GM23338 (cell line): ENCODE measurements at regions not wholly inside any gene's neighbourhood (a gene's known extent, or its start where the extent isn't known, plus 50 kb on each side); places are given as distances from the start of the nearest gene placed in this dataset.

Experiments
- ATAC-seq: fragments of 200-7000 bp; cut with Tn5 transposase; 3 replicates; pipeline ENCODE4 v1.9.1; 2020
- DNase-seq: peaks from one replicate; pipeline ENCODE4 v3.0.0-alpha.2; 2015; ENCODE audit warnings: low spot score
- H2AFZ ChIP-seq: fragments of 200-600 bp; sonication (generic); 2 replicates; pipeline ENCODE4 v1.8.0; 2016; ENCODE audit warnings: antibody characterized with exemption, mild to moderate bottlenecking, moderate library complexity
- H3F3A ChIP-seq: fragments of 200-600 bp; sonication (generic); replicated peaks from 2 replicates; pipeline ENCODE4 v1.8.0; 2017; ENCODE audit warnings: antibody characterized with exemption, mixed run types, low read depth
- H3K27ac ChIP-seq: fragments of 200-600 bp; sonication (generic); 2 replicates; pipeline ENCODE4 v1.6.1; 2016; ENCODE audit warnings: low read depth
- H3K27me3 ChIP-seq: fragments of 200-600 bp; sonication (generic); 2 replicates; pipeline ENCODE4 v1.8.0; 2016; ENCODE audit warnings: mild to moderate bottlenecking, mixed run types, moderate library complexity; ENCODE audit not compliant: insufficient read depth
- H3K36me3 ChIP-seq: fragments of 200-600 bp; sonication (generic); 2 replicates; pipeline ENCODE4 v1.8.0; 2016; ENCODE audit warnings: mild to moderate bottlenecking; ENCODE audit not compliant: insufficient read depth
- H3K4me1 ChIP-seq: fragments of 200-600 bp; sonication (generic); 2 replicates; pipeline ENCODE4 v1.8.0; 2016; ENCODE audit warnings: mild to moderate bottlenecking, moderate library complexity; ENCODE audit not compliant: insufficient read depth
- H3K4me2 ChIP-seq: fragments of 200-600 bp; sonication (generic); 2 replicates; pipeline ENCODE4 v1.7.1; 2017; ENCODE audit warnings: mixed run types
- H3K4me3 ChIP-seq: fragments of 200-600 bp; sonication (generic); 2 replicates; pipeline ENCODE4 v1.6.1; 2016; ENCODE audit warnings: mixed run types
- H3K79me2 ChIP-seq: fragments of 200-600 bp; sonication (generic); replicated peaks from 2 replicates; pipeline ENCODE4 v1.8.0; 2017; ENCODE audit warnings: mild to moderate bottlenecking; ENCODE audit not compliant: insufficient read depth
- H3K9me2 ChIP-seq: fragments of 200-600 bp; sonication (generic); 2 replicates; pipeline ENCODE4 v1.8.0; 2017; ENCODE audit not compliant: insufficient read depth
- H4K20me1 ChIP-seq: fragments of 200-600 bp; sonication (generic); replicated peaks from 2 replicates; pipeline ENCODE4 v1.8.0; 2017; ENCODE audit warnings: mild to moderate bottlenecking; ENCODE audit not compliant: insufficient read depth
- H3K27ac Mint-ChIP-seq: 2 replicates; pipeline ENCODE4 v1.8.0; 2020; ENCODE audit warnings: inconsistent platforms, mild to moderate bottlenecking, moderate library complexity, mixed read lengths
- H3K27me3 Mint-ChIP-seq: 3 replicates; pipeline ENCODE4 v1.8.0; 2022; ENCODE audit warnings: low read depth, mild to moderate bottlenecking, moderate library complexity, mixed read lengths, inconsistent platforms; ENCODE audit not compliant: insufficient read depth, poor library complexity
- H3K36me3 Mint-ChIP-seq: 3 replicates; pipeline ENCODE4 v1.8.0; 2021; ENCODE audit warnings: low read depth, mild to moderate bottlenecking, inconsistent platforms, moderate library complexity, mixed read lengths
- H3K4me1 Mint-ChIP-seq: 3 replicates; pipeline ENCODE4 v1.8.0; 2020; ENCODE audit warnings: mild to moderate bottlenecking, inconsistent platforms, mixed read lengths
- H3K4me3 Mint-ChIP-seq: 3 replicates; pipeline ENCODE4 v1.8.0; 2021; ENCODE audit warnings: moderate library complexity, mild to moderate bottlenecking, inconsistent platforms, mixed read lengths
- H3K9me3 Mint-ChIP-seq: 3 replicates; pipeline ENCODE4 v1.8.0; 2020; ENCODE audit warnings: moderate library complexity, mild to moderate bottlenecking, inconsistent platforms, mixed read lengths
- CREB1 ChIP-seq: fragments of 250-450 bp; sonication (Bioruptor Pico); IDR thresholded peaks from 2 replicates; pipeline ENCODE4 v1.5.0; 2020; ENCODE audit warnings: low read depth, mild to moderate bottlenecking, moderate library complexity
- CTCF ChIP-seq, 2 experiments: fragments of 200-600 bp in 1 of 2; sonication (generic) in 1 of 2; conservative IDR thresholded peaks; 2 replicates each; pipeline versions ENCODE4 v1.5.1 to v1.6.1; 2016 to 2017; ENCODE audit warnings: antibody characterized with exemption in 2 of 2, low read depth in 2 of 2, mild to moderate bottlenecking in 2 of 2, moderate library complexity in 1 of 2
- ETS1 ChIP-seq: IDR thresholded peaks from 2 replicates; pipeline ENCODE4 v1.6.1; 2016; ENCODE audit warnings: antibody characterized with exemption
- EZH2 ChIP-seq: fragments of 200-600 bp; sonication (generic); IDR thresholded peaks from one replicate; pipeline ENCODE4 v1.8.0; 2017; ENCODE audit warnings: antibody characterized with exemption, mild to moderate bottlenecking, low read depth; ENCODE audit not compliant: unreplicated experiment
- EZH2phosphoT487 ChIP-seq: fragments of 200-600 bp; sonication (generic); IDR thresholded peaks from one replicate; pipeline ENCODE4 v1.8.1; 2018; ENCODE audit warnings: antibody characterized with exemption; ENCODE audit not compliant: unreplicated experiment
- JUNB ChIP-seq: IDR thresholded peaks from one replicate; pipeline ENCODE4 v1.6.1; 2016; ENCODE audit warnings: antibody characterized with exemption; ENCODE audit not compliant: unreplicated experiment
- NANOG ChIP-seq: IDR thresholded peaks from 2 replicates; pipeline ENCODE4 v1.6.1; 2016; ENCODE audit warnings: antibody characterized with exemption, borderline replicate concordance
- POLR2AphosphoS5 ChIP-seq: IDR thresholded peaks from 2 replicates; pipeline ENCODE4 v1.6.1; 2016; ENCODE audit warnings: antibody characterized with exemption, low read depth
- REST ChIP-seq: IDR thresholded peaks from one replicate; pipeline ENCODE4 v1.6.1; 2018; ENCODE audit warnings: antibody characterized with exemption; ENCODE audit not compliant: unreplicated experiment
- STAT1 ChIP-seq: IDR thresholded peaks from one replicate; pipeline ENCODE4 v1.6.1; 2016; ENCODE audit warnings: antibody characterized with exemption; ENCODE audit not compliant: unreplicated experiment
- ZNF114 ChIP-seq: fragments of 250-450 bp; sonication (Bioruptor Pico); IDR thresholded peaks from 2 replicates; pipeline ENCODE4 v1.5.0; 2020; ENCODE audit warnings: mild to moderate bottlenecking, moderate library complexity
- ZNF331 ChIP-seq: fragments of 250-450 bp; sonication (Bioruptor Pico); IDR thresholded peaks from 2 replicates; pipeline ENCODE4 v1.5.0; 2020; ENCODE audit warnings: low read depth, mild to moderate bottlenecking, moderate library complexity
- ZNF462 ChIP-seq: fragments of 250-450 bp; sonication (Bioruptor Pico); IDR thresholded peaks from 2 replicates; pipeline ENCODE4 v1.5.0; 2020; ENCODE audit warnings: mild to moderate bottlenecking, moderate library complexity

GRCh38 chr10:128738386-128738915 lies 612.2 kb upstream of the MKI67 start:
- H3K79me2 ChIP-seq = no peaks in the 10 kb centered on the region
- no peak for DNase-seq
- H3F3A ChIP-seq = no peaks in the 10 kb centered on the region
- H2AFZ ChIP-seq = no peak overlapping the region
- Mint-ChIP-seq H3K4me3 (no peak overlapping the region), H3K27ac (no peak overlapping the region), H3K9me3 (no peaks in the 10 kb centered on the region), H3K36me3 (no peaks in the 10 kb centered on the region), H3K4me1 (peaks cover 39% of the 10 kb centered on the region), H3K27me3 (peaks cover 6% of the 10 kb centered on the region)
- H4K20me1 ChIP-seq = no peaks in the 10 kb centered on the region
- no peaks in the 10 kb centered on the region for H3K27me3 ChIP-seq
- no peaks in the 10 kb centered on the region for H3K36me3 ChIP-seq
- no peak for ATAC-seq
- H3K9me2 ChIP-seq = no peaks in the 10 kb centered on the region
- no peak for TF ChIP-seq POLR2AphosphoS5
- no peak for TF ChIP-seq JUNB
- no peak for TF ChIP-seq EZH2
- no peak for TF ChIP-seq STAT1
- no peak for TF ChIP-seq ZNF331
- no peak for TF ChIP-seq ETS1
- no peak for TF ChIP-seq CREB1 (CRISPR knock-in tag)
- TF ChIP-seq REST = no peak
- TF ChIP-seq ZNF462 (CRISPR knock-in tag) = no peak
- TF ChIP-seq NANOG = no peak
- no peak for TF ChIP-seq ZNF114
- no peak for TF ChIP-seq CTCF (conservative IDR thresholded peaks at IDR 0.05; ENCODE audit: low read depth in 2 of 2)
- TF ChIP-seq EZH2phosphoT487 = no peak
- H3K27ac ChIP-seq = no peak overlapping the region
- H3K4me3 ChIP-seq = no peak overlapping the region
- H3K4me2 ChIP-seq = no peak overlapping the region
- H3K4me1 ChIP-seq = no peaks in the 10 kb centered on the region; the same call in 1 of the 2 replicates
